Neural cell (in vitro differentiated cells): ENCODE measurements at regions not wholly inside any gene's neighbourhood (a gene's known extent, or its start where the extent isn't known, plus 50 kb on each side); places are given as distances from the start of the nearest gene placed in this dataset.

Experiments used
- H2AFZ ChIP-seq: fragments of 200-600, 300-800 bp; sonication (generic), shearing (Covaris generic); 2 replicates; pipeline ENCODE4 v1.6.0; 2014; ENCODE audit warnings: low read depth, mild to moderate bottlenecking, antibody characterized with exemption, low read length, moderate library complexity
- H3F3A ChIP-seq: fragments of 200-600 bp; shearing (Covaris generic); 2 replicates; pipeline ENCODE4 v1.6.1; 2016; ENCODE audit warnings: mild to moderate bottlenecking, moderate library complexity, mixed read lengths, antibody characterized with exemption, low read length; ENCODE audit not compliant: insufficient read depth, poor library complexity, severe bottlenecking
- H3K27ac ChIP-seq: fragments of 200-600, 300-800 bp; sonication (generic), shearing (Covaris generic); 2 replicates; pipeline ENCODE4 v1.5.1; 2014; ENCODE audit warnings: mild to moderate bottlenecking, low read length, moderate library complexity
- H3K27me3 ChIP-seq: fragments of 300-800, 200-600 bp; sonication (generic), shearing (Covaris generic); 2 replicates; pipeline ENCODE4 v1.6.0; 2014; ENCODE audit warnings: mild to moderate bottlenecking, low read depth, low read length, moderate library complexity; ENCODE audit not compliant: insufficient read depth
- H3K36me3 ChIP-seq: fragments of 300-800, 200-600 bp; sonication (generic), shearing (Covaris generic); 2 replicates; pipeline ENCODE4 v1.5.1; 2014; ENCODE audit warnings: mild to moderate bottlenecking, antibody characterized with exemption, low read length, moderate library complexity; ENCODE audit not compliant: insufficient read depth
- H3K4me2 ChIP-seq: fragments of 300-800, 200-600 bp; sonication (generic), shearing (Covaris generic); 2 replicates; pipeline ENCODE4 v1.6.0; 2014; ENCODE audit warnings: mild to moderate bottlenecking, low read length
- H3K4me3 ChIP-seq: fragments of 300-800, 200-600 bp; sonication (generic), shearing (Covaris generic); 2 replicates; pipeline ENCODE4 v1.5.1; 2014; ENCODE audit warnings: mild to moderate bottlenecking, low read length, moderate library complexity
- H3K79me2 ChIP-seq: fragments of 200-600 bp; shearing (Covaris generic); replicated peaks from 2 replicates; pipeline ENCODE4 v1.6.0; 2014; ENCODE audit warnings: mild to moderate bottlenecking, low read length, moderate library complexity; ENCODE audit not compliant: insufficient read depth
- H3K9ac ChIP-seq: fragments of 300-800, 200-600 bp; sonication (generic), shearing (Covaris generic); 2 replicates; pipeline ENCODE4 v1.6.1; 2016; ENCODE audit warnings: mild to moderate bottlenecking, low read length, mixed read lengths
- H3K9me2 ChIP-seq: fragments of 200-600 bp; shearing (Covaris generic); 2 replicates; pipeline ENCODE4 v1.6.1; 2016; ENCODE audit warnings: mild to moderate bottlenecking, low read length, mixed read lengths; ENCODE audit not compliant: insufficient read depth
- H3K9me3 ChIP-seq: fragments of 200-600, 300-800 bp; sonication (generic), shearing (Covaris generic); 2 replicates; pipeline ENCODE4 v1.6.1; 2016; ENCODE audit warnings: mild to moderate bottlenecking, mixed run types, low read length, moderate library complexity, mixed read lengths
- H4K20me1 ChIP-seq: fragments of 200-600 bp; shearing (Covaris generic); 2 replicates; pipeline ENCODE4 v1.6.1; 2016; ENCODE audit warnings: mild to moderate bottlenecking, mixed run types; ENCODE audit not compliant: insufficient read depth
- CTCF ChIP-seq: fragments of 450-650 bp; IDR thresholded peaks from 2 replicates; pipeline ENCODE4 v1.5.1; 2014; ENCODE audit warnings: antibody characterized with exemption, mild to moderate bottlenecking, moderate library complexity; ENCODE audit not compliant: poor library complexity, severe bottlenecking
- EP300 ChIP-seq: fragments of 450-650 bp; conservative IDR thresholded peaks from 2 replicates; pipeline ENCODE4 v1.6.1; 2014; ENCODE audit warnings: antibody characterized with exemption, mild to moderate bottlenecking, moderate library complexity; ENCODE audit not compliant: poor library complexity, severe bottlenecking
- EZH2 ChIP-seq: fragments of 200-600, 300-800 bp; shearing (Covaris generic), sonication (generic); IDR thresholded peaks from 2 replicates; pipeline ENCODE4 v1.6.1; 2014; ENCODE audit warnings: antibody characterized with exemption, low read length, borderline replicate concordance, mild to moderate bottlenecking; ENCODE audit not compliant: insufficient read depth, poor library complexity, severe bottlenecking
- MXI1 ChIP-seq: fragments of 450-650 bp; conservative IDR thresholded peaks from 2 replicates; pipeline ENCODE4 v1.6.1; 2014; ENCODE audit warnings: antibody characterized with exemption, mild to moderate bottlenecking; ENCODE audit not compliant: poor library complexity, severe bottlenecking
- POLR2AphosphoS5 ChIP-seq: IDR thresholded peaks from 2 replicates; pipeline ENCODE4 v1.6.1; 2012
- RAD21 ChIP-seq: fragments of 450-650 bp; conservative IDR thresholded peaks from 2 replicates; pipeline ENCODE4 v1.6.1; 2014; ENCODE audit warnings: antibody characterized with exemption, mild to moderate bottlenecking, moderate library complexity
- REST ChIP-seq: IDR thresholded peaks from 2 replicates; pipeline ENCODE4 v1.6.1; 2012; ENCODE audit warnings: borderline replicate concordance
- SMC3 ChIP-seq: fragments of 450-650 bp; conservative IDR thresholded peaks from 2 replicates; pipeline ENCODE4 v1.6.1; 2014; ENCODE audit warnings: antibody characterized with exemption, mild to moderate bottlenecking, moderate library complexity; ENCODE audit not compliant: poor library complexity
- TAF1 ChIP-seq: IDR thresholded peaks from 2 replicates; pipeline ENCODE4 v1.6.1; 2012; ENCODE audit warnings: low read depth

- TF ChIP-seq EP300 (no peak), EZH2 (no peak)
Observed at GRCh38 chr12:124431971-124432370, 135.4 kb downstream of the NCOR2 start (continued).

GRCh38 chr12:124430491-124430890, 135.6 kb downstream of the RFLNA start:
- Histone ChIP-seq H3K9me2 (no peaks in the 10 kb centered on the region), H4K20me1 (no peaks in the 10 kb centered on the region), H2AFZ (no peak overlapping the region), H3K9me3 (no peaks in the 10 kb centered on the region), H3F3A (no peaks in the 10 kb centered on the region), H3K9ac (no peak overlapping the region), H3K4me2 (no peak overlapping the region), H3K27me3 (no peaks in the 10 kb centered on the region), H3K4me3 (no peak overlapping the region), H3K79me2 (no peaks in the 10 kb centered on the region), H3K27ac (no peak overlapping the region), H3K36me3 (no peaks in the 10 kb centered on the region)
- TF ChIP-seq EP300 = no peak
- TF ChIP-seq RAD21 = no peak
- no peak for TF ChIP-seq POLR2AphosphoS5
- TF ChIP-seq REST = no peak
- TF ChIP-seq EZH2 = no peak
- TF ChIP-seq TAF1 = no peak
- no peak for TF ChIP-seq MXI1
- TF ChIP-seq SMC3 = no peak
- no peak for TF ChIP-seq CTCF

- H3K36me3 ChIP-seq = no peaks in the 10 kb centered on the region
- no peak overlapping the region for H3K9ac ChIP-seq
- H3K4me2 ChIP-seq = no peak overlapping the region
- H3K79me2 ChIP-seq = no peaks in the 10 kb centered on the region
- no peaks in the 10 kb centered on the region for H3F3A ChIP-seq
- no peak for TF ChIP-seq EP300
- TF ChIP-seq REST = no peak
- TF ChIP-seq CTCF = no peak
- no peak for TF ChIP-seq MXI1
- TF ChIP-seq SMC3 = no peak
- TF ChIP-seq POLR2AphosphoS5 = no peak
- no peak for TF ChIP-seq EZH2
- TF ChIP-seq RAD21 = no peak
- TF ChIP-seq TAF1 = no peak
- H2AFZ ChIP-seq = no peak overlapping the region
- no peaks in the 10 kb centered on the region for H3K9me2 ChIP-seq
- no peaks in the 10 kb centered on the region for H3K27me3 ChIP-seq
- no peak overlapping the region for H3K4me3 ChIP-seq
- H3K27ac ChIP-seq = no peak overlapping the region
- no peaks in the 10 kb centered on the region for H3K9me3 ChIP-seq
- H4K20me1 ChIP-seq = no peaks in the 10 kb centered on the region
Observed at GRCh38 chr12:124429535-124429934, 134.6 kb downstream of the RFLNA start.
